Ovary (tissue), 3 donors: ENCODE measurements at regions not wholly inside any gene's neighbourhood (a gene's known extent, or its start where the extent isn't known, plus 50 kb on each side); places are given as distances from the start of the nearest gene placed in this dataset.

Experiments used
- CTCF ChIP-seq, 3 donors: fragments of 450-650 bp in 2 of 3; fragments of 200-600 bp in 1 of 3; IDR thresholded peaks; one replicate each; pipeline versions ENCODE4 v1.5.1 to v1.8.0; 2016 to 2022; ENCODE audit warnings: antibody characterized with exemption in 3 of 3, mild to moderate bottlenecking in 1 of 3
- POLR2A ChIP-seq: fragments of 450-650 bp; IDR thresholded peaks from one replicate; pipeline ENCODE4 v1.6.1; 2017; ENCODE audit warnings: antibody characterized with exemption, mild to moderate bottlenecking, moderate library complexity
- donor health status: DM: no; HTN: no; CAD: no.

- TF ChIP-seq CTCF (IDR thresholded peaks at IDR 0.05) (no peak), POLR2A (no peak)
Measured at GRCh38 chr4:164503874-164504273, 250.1 kb upstream of the SMIM31 start.
